ENCODE measurements at regions not wholly inside any gene's neighbourhood (a gene's known extent, or its start where the extent isn't known, plus 50 kb on each side); places are given as distances from the start of the nearest gene placed in this dataset.

GRCh38 chr14:71194251-71194650 is 287.0 kb downstream of the PCNX1 start:
- TF ChIP-seq, protein P1, sequence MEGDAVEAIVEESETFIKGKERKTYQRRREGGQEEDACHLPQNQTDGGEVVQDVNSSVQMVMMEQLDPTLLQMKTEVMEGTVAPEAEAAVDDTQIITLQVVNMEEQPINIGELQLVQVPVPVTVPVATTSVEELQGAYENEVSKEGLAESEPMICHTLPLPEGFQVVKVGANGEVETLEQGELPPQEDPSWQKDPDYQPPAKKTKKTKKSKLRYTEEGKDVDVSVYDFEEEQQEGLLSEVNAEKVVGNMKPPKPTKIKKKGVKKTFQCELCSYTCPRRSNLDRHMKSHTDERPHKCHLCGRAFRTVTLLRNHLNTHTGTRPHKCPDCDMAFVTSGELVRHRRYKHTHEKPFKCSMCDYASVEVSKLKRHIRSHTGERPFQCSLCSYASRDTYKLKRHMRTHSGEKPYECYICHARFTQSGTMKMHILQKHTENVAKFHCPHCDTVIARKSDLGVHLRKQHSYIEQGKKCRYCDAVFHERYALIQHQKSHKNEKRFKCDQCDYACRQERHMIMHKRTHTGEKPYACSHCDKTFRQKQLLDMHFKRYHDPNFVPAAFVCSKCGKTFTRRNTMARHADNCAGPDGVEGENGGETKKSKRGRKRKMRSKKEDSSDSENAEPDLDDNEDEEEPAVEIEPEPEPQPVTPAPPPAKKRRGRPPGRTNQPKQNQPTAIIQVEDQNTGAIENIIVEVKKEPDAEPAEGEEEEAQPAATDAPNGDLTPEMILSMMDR (IDR thresholded peaks at IDR 0.05): no peak
- TF ChIP-seq POLR2A (IDR thresholded peaks at IDR 0.05; ENCODE audit: low read depth) (no peak), EP300 (IDR thresholded peaks at IDR 0.05) (no peak), POLR2AphosphoS5 (IDR thresholded peaks at IDR 0.05) (no peak)

Measured in esophagus muscularis mucosa (tissue), 4 donors.